Type B pancreatic cell (in vitro differentiated cells): ENCODE measurements at regions not wholly inside any gene's neighbourhood (a gene's known extent, or its start where the extent isn't known, plus 50 kb on each side); places are given as distances from the start of the nearest gene placed in this dataset.

Source experiments
- DNase-seq: peaks from one replicate; pipeline ENCODE4 v3.0.0; 2021; ENCODE audit warnings: mixed read lengths; ENCODE audit not compliant: unreplicated experiment; ENCODE audit errors: extremely low spot score
- H3K27ac Mint-ChIP-seq: 2 replicates; pipeline ENCODE4 v1.8.0; 2021; ENCODE audit warnings: mild to moderate bottlenecking, mixed read lengths
- H3K27me3 Mint-ChIP-seq: 2 replicates; pipeline ENCODE4 v1.8.0; 2021; ENCODE audit warnings: mixed read lengths
- H3K36me3 Mint-ChIP-seq: 2 replicates; pipeline ENCODE4 v1.8.0; 2021; ENCODE audit warnings: mixed read lengths
- H3K4me1 Mint-ChIP-seq: one replicate; pipeline ENCODE4 v1.8.0; 2021; ENCODE audit warnings: mixed read lengths; ENCODE audit not compliant: unreplicated experiment
- H3K4me3 Mint-ChIP-seq: 2 replicates; pipeline ENCODE4 v1.8.0; 2021; ENCODE audit warnings: mild to moderate bottlenecking, mixed read lengths
- H3K9me3 Mint-ChIP-seq: 2 replicates; pipeline ENCODE4 v1.8.0; 2021; ENCODE audit warnings: mixed read lengths
- TF ChIP-seq, protein P1 (sequence below): fragments of 200-600 bp; sonication (generic); conservative IDR thresholded peaks from 2 replicates; pipeline ENCODE4 v1.5.0; 2021; ENCODE audit warnings: antibody characterized with exemption, mild to moderate bottlenecking

GRCh38 chr6:47400581-47400980 lies 77.0 kb upstream of the CD2AP start:
- H3K27me3 Mint-ChIP-seq = no peaks in the 10 kb centered on the region
- TF ChIP-seq, protein P1, sequence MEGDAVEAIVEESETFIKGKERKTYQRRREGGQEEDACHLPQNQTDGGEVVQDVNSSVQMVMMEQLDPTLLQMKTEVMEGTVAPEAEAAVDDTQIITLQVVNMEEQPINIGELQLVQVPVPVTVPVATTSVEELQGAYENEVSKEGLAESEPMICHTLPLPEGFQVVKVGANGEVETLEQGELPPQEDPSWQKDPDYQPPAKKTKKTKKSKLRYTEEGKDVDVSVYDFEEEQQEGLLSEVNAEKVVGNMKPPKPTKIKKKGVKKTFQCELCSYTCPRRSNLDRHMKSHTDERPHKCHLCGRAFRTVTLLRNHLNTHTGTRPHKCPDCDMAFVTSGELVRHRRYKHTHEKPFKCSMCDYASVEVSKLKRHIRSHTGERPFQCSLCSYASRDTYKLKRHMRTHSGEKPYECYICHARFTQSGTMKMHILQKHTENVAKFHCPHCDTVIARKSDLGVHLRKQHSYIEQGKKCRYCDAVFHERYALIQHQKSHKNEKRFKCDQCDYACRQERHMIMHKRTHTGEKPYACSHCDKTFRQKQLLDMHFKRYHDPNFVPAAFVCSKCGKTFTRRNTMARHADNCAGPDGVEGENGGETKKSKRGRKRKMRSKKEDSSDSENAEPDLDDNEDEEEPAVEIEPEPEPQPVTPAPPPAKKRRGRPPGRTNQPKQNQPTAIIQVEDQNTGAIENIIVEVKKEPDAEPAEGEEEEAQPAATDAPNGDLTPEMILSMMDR = no peak
- H3K9me3 Mint-ChIP-seq = peaks cover 5% of the 10 kb centered on the region
- H3K36me3 Mint-ChIP-seq = no peaks in the 10 kb centered on the region
- H3K27ac Mint-ChIP-seq = no peak overlapping the region
- peaks cover 8% of the 10 kb centered on the region for H3K4me1 Mint-ChIP-seq
- no peak overlapping the region for H3K4me3 Mint-ChIP-seq
- DNase-seq = no peak

GRCh38 chr6:47402081-47402480 lies 75.5 kb upstream of the CD2AP start:
- TF ChIP-seq, protein P1 = no peak
- DNase-seq = no peak
- H3K9me3 Mint-ChIP-seq = peaks cover 5% of the 10 kb centered on the region
- H3K27ac Mint-ChIP-seq = no peak overlapping the region
- no peak overlapping the region for H3K4me3 Mint-ChIP-seq
- H3K4me1 Mint-ChIP-seq = peaks cover 11% of the 10 kb centered on the region
- no peaks in the 10 kb centered on the region for H3K36me3 Mint-ChIP-seq
- H3K27me3 Mint-ChIP-seq = no peaks in the 10 kb centered on the region

- Mint-ChIP-seq H3K36me3 (no peaks in the 10 kb centered on the region), H3K4me3 (no peak overlapping the region), H3K27ac (no peak overlapping the region), H3K9me3 (peaks cover 5% of the 10 kb centered on the region), H3K4me1 (peaks cover 16% of the 10 kb centered on the region), H3K27me3 (no peaks in the 10 kb centered on the region)
- no peak for DNase-seq
- TF ChIP-seq, protein P1 = no peak
Observed at GRCh38 chr6:47403056-47403455, 74.5 kb upstream of the CD2AP start.

GRCh38 chr6:47403801-47404200 lies 73.8 kb upstream of the CD2AP start:
- H3K36me3 Mint-ChIP-seq = no peaks in the 10 kb centered on the region
- no peaks in the 10 kb centered on the region for H3K27me3 Mint-ChIP-seq
- no peak overlapping the region for H3K4me3 Mint-ChIP-seq
- H3K9me3 Mint-ChIP-seq = peaks cover 5% of the 10 kb centered on the region
- DNase-seq = no peak
- no peak overlapping the region for H3K27ac Mint-ChIP-seq
- TF ChIP-seq, protein P1 = no peak
- H3K4me1 Mint-ChIP-seq = peaks cover 16% of the 10 kb centered on the region

GRCh38 chr6:47404435-47404834 lies 73.2 kb upstream of the CD2AP start:
- H3K27ac Mint-ChIP-seq = no peak overlapping the region
- H3K27me3 Mint-ChIP-seq = no peaks in the 10 kb centered on the region
- H3K4me3 Mint-ChIP-seq = no peak overlapping the region
- TF ChIP-seq, protein P1 = no peak
- no peak for DNase-seq
- peaks cover 5% of the 10 kb centered on the region for H3K9me3 Mint-ChIP-seq
- no peaks in the 10 kb centered on the region for H3K36me3 Mint-ChIP-seq
- H3K4me1 Mint-ChIP-seq = peaks cover 16% of the 10 kb centered on the region

GRCh38 chr6:47405273-47405672 lies 72.3 kb upstream of the CD2AP start:
- Mint-ChIP-seq H3K9me3 (peaks cover 5% of the 10 kb centered on the region), H3K4me3 (peak overlapping the region; percentile 1), H3K36me3 (no peaks in the 10 kb centered on the region), H3K27ac (peak overlapping the region; percentile 29), H3K4me1 (peaks cover 16% of the 10 kb centered on the region), H3K27me3 (no peaks in the 10 kb centered on the region)
- no peak for DNase-seq
- TF ChIP-seq, protein P1 = no peak
